Hepatocyte (in vitro differentiated cells): ENCODE measurements at regions not wholly inside any gene's neighbourhood (a gene's known extent, or its start where the extent isn't known, plus 50 kb on each side); places are given as distances from the start of the nearest gene placed in this dataset.

Source experiments
- CTCF ChIP-seq: fragments of 200-600 bp; sonication (generic); IDR thresholded peaks from 2 replicates; pipeline ENCODE4 v1.5.1; 2016; ENCODE audit warnings: antibody characterized with exemption, mild to moderate bottlenecking; ENCODE audit not compliant: poor library complexity
- EZH2 ChIP-seq: fragments of 200-600 bp; sonication (generic); IDR thresholded peaks from 2 replicates; pipeline ENCODE4 v1.6.1; 2016; ENCODE audit warnings: antibody characterized with exemption, mild to moderate bottlenecking, borderline replicate concordance

- TF ChIP-seq CTCF (no peak), EZH2 (no peak)
Measured at GRCh38 chr3:101081446-101081845, 88.2 kb upstream of the ABI3BP start.
